ENCODE measurements at regions not wholly inside any gene's neighbourhood (a gene's known extent, or its start where the extent isn't known, plus 50 kb on each side); places are given as distances from the start of the nearest gene placed in this dataset.

DNA sequence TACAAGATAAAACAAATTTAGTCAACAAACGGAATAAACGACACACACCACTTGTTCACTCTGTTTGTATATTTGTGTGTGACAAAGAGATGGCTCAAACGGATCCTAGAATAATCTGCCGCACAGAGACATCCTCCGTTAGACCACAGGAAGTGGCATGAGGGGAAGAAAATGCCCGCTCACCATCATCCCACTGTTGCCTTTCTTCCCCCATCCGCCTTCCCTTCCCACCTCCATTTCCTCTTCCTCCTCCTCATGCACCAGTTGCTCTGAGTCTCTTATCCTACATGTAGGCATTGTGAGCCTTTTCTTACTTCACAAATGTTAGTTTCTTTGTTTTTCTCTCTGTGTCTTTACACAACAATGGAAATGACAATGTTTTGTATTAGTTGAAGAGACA, 228.5 kb upstream of the SMIM21 start:
- peaks cover 5% of the 10 kb centered on the region for H3K9me3 Mint-ChIP-seq
- H3K4me1 Mint-ChIP-seq (ENCODE audit: low read depth), result no peaks in the 10 kb centered on the region
- H3K27me3 Mint-ChIP-seq (ENCODE audit: low read depth), result peaks cover 10% of the 10 kb centered on the region
- DNase-seq, result no peak
- no peak for ATAC-seq
- H3K36me3 Mint-ChIP-seq (ENCODE audit: insufficient read depth), result no peaks in the 10 kb centered on the region
- no peak overlapping the region for H3K4me3 Mint-ChIP-seq

- no peak for ATAC-seq
- Mint-ChIP-seq H3K4me1 (ENCODE audit: low read depth) (no peaks in the 10 kb centered on the region), H3K9me3 (no peaks in the 10 kb centered on the region), H3K4me3 (no peak overlapping the region), H3K36me3 (ENCODE audit: insufficient read depth) (no peaks in the 10 kb centered on the region), H3K27me3 (ENCODE audit: low read depth) (peaks cover 10% of the 10 kb centered on the region)
- no peak for DNase-seq
These were observed 227.6 kb upstream of the SMIM21 start for GRCh38 chr18:75654851-75655751.

- H3K9me3 Mint-ChIP-seq, result no peaks in the 10 kb centered on the region
- no peak for DNase-seq
- H3K4me3 Mint-ChIP-seq, result no peak overlapping the region
- peaks cover 10% of the 10 kb centered on the region for H3K27me3 Mint-ChIP-seq (ENCODE audit: low read depth)
- H3K36me3 Mint-ChIP-seq (ENCODE audit: insufficient read depth), result no peaks in the 10 kb centered on the region
- ATAC-seq, result no peak
- H3K4me1 Mint-ChIP-seq (ENCODE audit: low read depth), result no peaks in the 10 kb centered on the region
These were observed 226.9 kb upstream of the SMIM21 start for GRCh38 chr18:75654386-75654785.

DNA sequence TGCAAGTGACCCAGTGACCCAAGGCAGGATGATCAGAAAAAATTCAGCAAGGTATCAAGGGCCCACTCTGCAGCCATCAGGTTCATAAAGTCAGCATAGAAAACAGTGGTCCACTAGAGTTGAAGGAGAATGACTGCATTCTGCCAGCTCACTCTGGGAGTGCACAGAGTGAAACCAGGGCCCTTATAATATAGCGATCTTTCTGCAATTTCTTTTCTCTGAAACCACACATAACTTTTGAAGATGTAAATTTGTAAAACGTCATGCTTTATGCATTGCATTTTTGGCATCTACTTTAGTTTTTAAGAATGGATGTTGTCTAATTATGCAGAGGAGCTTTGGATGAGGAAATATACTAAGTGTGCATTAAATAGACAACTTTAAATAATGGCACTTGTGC, 225.0 kb upstream of the SMIM21 start:
- ATAC-seq (no peak), DNase-seq (no peak)
- Mint-ChIP-seq H3K4me1 (ENCODE audit: low read depth) (no peaks in the 10 kb centered on the region), H3K36me3 (ENCODE audit: insufficient read depth) (no peaks in the 10 kb centered on the region), H3K9me3 (peaks cover 3% of the 10 kb centered on the region), H3K4me3 (no peak overlapping the region), H3K27me3 (ENCODE audit: low read depth) (peaks cover 12% of the 10 kb centered on the region)

DNA sequence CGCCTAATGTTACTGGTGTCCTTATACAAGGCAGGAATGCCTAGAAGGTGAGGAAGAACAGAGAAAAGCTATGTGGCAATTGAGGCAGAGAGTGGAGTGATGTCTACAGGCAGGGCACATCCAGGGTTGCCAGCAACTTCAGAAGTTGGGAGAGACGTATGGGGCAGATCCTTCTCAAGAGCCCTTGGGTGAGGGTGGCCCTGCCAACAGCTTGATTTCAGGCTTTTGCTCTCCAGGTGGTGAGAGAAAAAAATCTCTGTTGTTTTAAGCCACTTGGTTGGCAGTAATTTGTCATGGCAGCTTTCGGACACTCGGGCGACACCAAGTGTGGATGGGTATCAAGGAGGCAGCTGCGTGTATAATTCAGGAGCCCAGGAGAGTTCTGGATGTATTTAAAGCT, 217.4 kb upstream of the SMIM21 start:
- Mint-ChIP-seq H3K9me3 (peaks cover 19% of the 10 kb centered on the region), H3K36me3 (ENCODE audit: insufficient read depth) (no peaks in the 10 kb centered on the region), H3K4me3 (no peak overlapping the region), H3K27me3 (ENCODE audit: low read depth) (peaks cover 3% of the 10 kb centered on the region), H3K4me1 (ENCODE audit: low read depth) (no peaks in the 10 kb centered on the region)
- ATAC-seq (no peak), DNase-seq (no peak)

DNA sequence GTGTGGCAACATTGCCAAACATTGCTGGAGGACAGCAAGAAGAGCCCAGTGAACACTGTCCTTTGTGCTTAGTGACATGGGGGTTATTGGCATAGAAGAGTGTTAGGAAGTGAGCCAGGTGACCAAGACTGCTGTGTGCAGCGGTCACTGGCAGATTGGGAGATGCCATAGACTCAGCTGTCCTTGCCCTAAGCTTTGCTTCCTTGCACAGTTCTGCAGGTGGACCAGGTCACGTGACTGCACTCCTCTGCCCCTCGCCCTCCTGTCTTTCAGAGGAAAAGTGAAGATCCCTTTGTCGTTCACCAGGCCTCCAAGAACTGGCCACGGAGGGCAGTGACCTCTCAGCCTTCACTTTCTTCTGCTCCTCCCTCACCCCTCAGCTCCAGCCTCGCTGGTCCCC, 215.6 kb upstream of the SMIM21 start:
- no peak for ATAC-seq
- H3K27me3 Mint-ChIP-seq (ENCODE audit: low read depth), result no peaks in the 10 kb centered on the region
- H3K4me3 Mint-ChIP-seq, result no peak overlapping the region
- no peaks in the 10 kb centered on the region for H3K4me1 Mint-ChIP-seq (ENCODE audit: low read depth)
- H3K9me3 Mint-ChIP-seq, result peaks cover 19% of the 10 kb centered on the region
- no peaks in the 10 kb centered on the region for H3K36me3 Mint-ChIP-seq (ENCODE audit: insufficient read depth)
- DNase-seq, result no peak

DNA sequence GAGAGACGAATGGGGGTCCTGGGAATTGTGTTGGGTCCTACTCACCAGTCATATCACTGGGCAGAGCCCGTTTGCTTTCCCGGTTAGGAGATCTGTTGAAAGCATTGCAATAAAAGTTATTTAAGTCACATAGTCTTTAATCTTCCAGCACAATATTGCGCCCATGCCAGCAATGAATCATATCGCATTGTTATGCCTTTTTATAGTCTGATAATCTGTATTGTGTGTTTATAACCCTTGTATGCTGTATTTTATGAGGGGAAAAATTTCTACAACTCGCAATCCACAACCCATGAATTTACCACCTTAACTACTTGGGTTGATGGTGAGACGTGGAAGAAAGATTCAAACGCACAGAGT, 211.9 kb upstream of the SMIM21 start:
- H3K4me3 Mint-ChIP-seq, result no peak overlapping the region
- DNase-seq (no peak), ATAC-seq (no peak)
- no peaks in the 10 kb centered on the region for H3K27me3 Mint-ChIP-seq (ENCODE audit: low read depth)
- H3K36me3 Mint-ChIP-seq (ENCODE audit: insufficient read depth), result no peaks in the 10 kb centered on the region
- H3K9me3 Mint-ChIP-seq, result no peaks in the 10 kb centered on the region
- no peaks in the 10 kb centered on the region for H3K4me1 Mint-ChIP-seq (ENCODE audit: low read depth)

- Mint-ChIP-seq H3K36me3 (ENCODE audit: insufficient read depth) (no peaks in the 10 kb centered on the region), H3K4me1 (ENCODE audit: low read depth) (no peaks in the 10 kb centered on the region), H3K9me3 (no peaks in the 10 kb centered on the region), H3K4me3 (no peak overlapping the region), H3K27me3 (ENCODE audit: low read depth) (no peaks in the 10 kb centered on the region)
- no peak for ATAC-seq
- no peak for DNase-seq
These were observed 211.4 kb upstream of the SMIM21 start for GRCh38 chr18:75638776-75639471.

DNA sequence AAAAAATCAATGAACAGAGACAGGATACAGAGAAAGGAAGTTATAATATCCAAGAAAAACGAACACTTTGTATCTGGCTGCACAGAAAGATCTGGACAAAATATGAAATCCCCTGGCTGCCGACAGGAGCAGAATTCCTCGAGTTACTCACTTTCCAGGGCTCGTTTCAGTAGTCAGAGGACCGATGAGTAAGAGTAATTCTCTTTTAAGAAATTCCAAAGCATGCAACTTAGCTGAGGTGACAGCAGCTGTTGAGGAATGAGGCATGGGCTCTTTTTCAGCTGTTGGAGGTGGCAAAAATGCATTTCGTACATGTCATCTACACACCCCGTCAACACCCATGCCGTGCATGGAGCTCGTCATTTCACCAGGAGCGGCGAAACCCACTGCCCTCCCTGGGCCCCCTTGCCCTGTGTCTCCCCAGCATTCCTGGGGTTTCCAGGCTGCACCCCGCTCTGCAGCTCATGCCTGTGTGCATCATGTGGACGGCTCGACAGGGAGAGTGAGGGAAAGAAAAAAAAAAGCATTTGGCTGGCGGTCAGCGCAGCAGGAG, 210.8 kb upstream of the SMIM21 start:
- Mint-ChIP-seq H3K27me3 (ENCODE audit: low read depth) (no peaks in the 10 kb centered on the region), H3K4me3 (no peak overlapping the region), H3K9me3 (no peaks in the 10 kb centered on the region), H3K36me3 (ENCODE audit: insufficient read depth) (no peaks in the 10 kb centered on the region), H3K4me1 (ENCODE audit: low read depth) (no peaks in the 10 kb centered on the region)
- DNase-seq (no peak), ATAC-seq (no peak)

DNA sequence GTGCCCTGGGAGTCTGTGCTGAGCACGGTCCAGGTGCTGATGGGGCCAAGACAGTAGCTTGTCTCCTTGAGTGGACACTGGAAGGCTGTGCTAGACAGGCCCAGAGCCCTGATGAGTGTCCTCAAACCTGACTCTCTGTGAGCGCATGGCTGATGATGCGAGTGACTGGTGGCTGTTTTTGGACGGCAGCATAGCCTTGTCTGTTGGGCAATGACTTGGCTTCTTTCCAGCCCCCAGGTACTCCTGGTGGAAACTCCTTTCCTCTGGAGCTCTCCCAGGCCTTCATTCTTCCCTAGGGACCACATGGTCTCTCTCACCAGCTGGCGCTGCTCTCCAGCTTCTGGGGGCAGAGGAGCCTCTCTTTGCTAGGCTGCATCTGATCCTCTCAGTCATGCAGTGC, 207.6 kb upstream of the SMIM21 start:
- Mint-ChIP-seq H3K9me3 (no peaks in the 10 kb centered on the region), H3K36me3 (ENCODE audit: insufficient read depth) (no peaks in the 10 kb centered on the region), H3K4me3 (no peak overlapping the region), H3K27me3 (ENCODE audit: low read depth) (no peaks in the 10 kb centered on the region), H3K4me1 (ENCODE audit: low read depth) (no peaks in the 10 kb centered on the region)
- ATAC-seq, result no peak
- DNase-seq, result no peak

DNA sequence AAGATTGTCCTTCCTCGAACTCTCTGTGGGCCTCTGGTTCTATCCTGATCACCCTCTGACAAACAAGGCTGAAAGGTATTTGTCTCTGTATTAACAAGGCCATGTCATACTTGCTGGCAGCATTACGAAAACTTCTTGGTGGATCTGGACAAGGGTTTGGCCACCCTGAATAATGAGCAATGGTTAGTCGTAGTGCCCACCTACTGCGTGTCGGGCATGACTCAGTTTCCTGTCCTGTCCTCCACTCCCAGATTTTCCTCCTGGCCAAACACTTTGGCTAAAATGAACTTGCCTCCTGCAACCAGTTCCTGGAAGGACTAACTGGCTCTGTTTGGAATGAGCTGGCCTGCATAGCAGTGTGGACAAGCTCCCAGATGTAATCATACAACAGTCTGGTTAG, 198.5 kb upstream of the SMIM21 start:
- H3K4me1 Mint-ChIP-seq (ENCODE audit: low read depth), result no peaks in the 10 kb centered on the region
- DNase-seq, result no peak
- H3K36me3 Mint-ChIP-seq (ENCODE audit: insufficient read depth), result no peaks in the 10 kb centered on the region
- no peak overlapping the region for H3K4me3 Mint-ChIP-seq
- no peaks in the 10 kb centered on the region for H3K27me3 Mint-ChIP-seq (ENCODE audit: low read depth)
- no peaks in the 10 kb centered on the region for H3K9me3 Mint-ChIP-seq
- no peak for ATAC-seq

- H3K36me3 Mint-ChIP-seq (ENCODE audit: insufficient read depth), result no peaks in the 10 kb centered on the region
- ATAC-seq (no peak), DNase-seq (no peak)
- no peaks in the 10 kb centered on the region for H3K27me3 Mint-ChIP-seq (ENCODE audit: low read depth)
- no peaks in the 10 kb centered on the region for H3K4me1 Mint-ChIP-seq (ENCODE audit: low read depth)
- H3K9me3 Mint-ChIP-seq, result no peaks in the 10 kb centered on the region
- H3K4me3 Mint-ChIP-seq, result no peak overlapping the region
These were observed 197.4 kb upstream of the SMIM21 start for GRCh38 chr18:75624869-75625268.

- H3K27me3 Mint-ChIP-seq (ENCODE audit: low read depth), result no peaks in the 10 kb centered on the region
- H3K36me3 Mint-ChIP-seq (ENCODE audit: insufficient read depth), result no peaks in the 10 kb centered on the region
- H3K4me1 Mint-ChIP-seq (ENCODE audit: low read depth), result no peaks in the 10 kb centered on the region
- no peak overlapping the region for H3K4me3 Mint-ChIP-seq
- ATAC-seq (no peak), DNase-seq (no peak)
- no peaks in the 10 kb centered on the region for H3K9me3 Mint-ChIP-seq
These were observed 194.3 kb upstream of the SMIM21 start for GRCh38 chr18:75621818-75622217.

DNA sequence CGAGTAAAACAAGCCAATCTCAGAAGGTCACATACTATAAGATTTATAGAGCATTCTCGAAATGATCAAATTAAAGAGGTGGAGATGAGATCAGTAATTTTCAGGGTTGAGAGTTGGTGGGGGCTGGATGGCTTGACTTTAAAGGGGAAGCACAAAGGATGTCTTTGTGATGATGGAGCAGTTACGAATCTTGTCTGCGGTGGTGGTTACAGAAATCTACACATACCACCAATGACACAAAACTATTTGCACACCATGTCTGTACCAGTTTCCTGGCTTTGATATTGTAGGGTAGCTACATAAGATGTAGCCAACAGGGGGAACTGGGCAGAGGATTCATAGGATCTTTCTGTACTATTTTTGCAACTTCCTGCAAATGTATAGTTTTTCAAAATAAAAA, 190.6 kb upstream of the SMIM21 start:
- Mint-ChIP-seq H3K27me3 (ENCODE audit: low read depth) (peaks cover 3% of the 10 kb centered on the region), H3K36me3 (ENCODE audit: insufficient read depth) (no peaks in the 10 kb centered on the region), H3K9me3 (no peaks in the 10 kb centered on the region), H3K4me3 (no peak overlapping the region), H3K4me1 (ENCODE audit: low read depth) (no peaks in the 10 kb centered on the region)
- ATAC-seq, result no peak
- DNase-seq, result no peak

DNA sequence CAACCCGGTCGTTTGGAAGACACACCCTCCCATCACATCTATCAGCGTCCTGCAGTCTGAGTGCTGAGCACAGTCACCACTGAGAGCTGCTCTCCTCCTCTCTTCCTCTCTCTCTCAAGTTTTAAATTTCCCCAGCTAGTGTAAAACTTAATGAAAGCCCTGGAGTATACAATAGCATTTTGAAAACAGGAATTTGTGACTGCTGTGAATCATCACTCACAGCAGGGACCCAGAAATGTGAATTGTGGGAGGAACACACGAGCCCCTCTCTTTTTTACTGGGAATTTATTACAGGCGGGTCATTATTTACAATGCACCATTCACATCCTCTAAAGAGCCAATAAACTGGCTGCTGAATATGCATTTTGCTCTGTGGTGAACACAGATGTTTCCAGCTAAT, 185.0 kb upstream of the SMIM21 start:
- Mint-ChIP-seq H3K27me3 (ENCODE audit: low read depth) (peaks cover 6% of the 10 kb centered on the region), H3K4me1 (ENCODE audit: low read depth) (no peaks in the 10 kb centered on the region), H3K36me3 (ENCODE audit: insufficient read depth) (no peaks in the 10 kb centered on the region), H3K4me3 (no peak overlapping the region), H3K9me3 (no peaks in the 10 kb centered on the region)
- ATAC-seq (no peak), DNase-seq (no peak)

All from activated T-cell treated with anti-CD3 and anti-CD28 coated beads, Interleukin-2, amount 50 U/mL, for 4 hours (primary cell).